ENCODE measurements at regions not wholly inside any gene's neighbourhood (a gene's known extent, or its start where the extent isn't known, plus 50 kb on each side); places are given as distances from the start of the nearest gene placed in this dataset.

DNA sequence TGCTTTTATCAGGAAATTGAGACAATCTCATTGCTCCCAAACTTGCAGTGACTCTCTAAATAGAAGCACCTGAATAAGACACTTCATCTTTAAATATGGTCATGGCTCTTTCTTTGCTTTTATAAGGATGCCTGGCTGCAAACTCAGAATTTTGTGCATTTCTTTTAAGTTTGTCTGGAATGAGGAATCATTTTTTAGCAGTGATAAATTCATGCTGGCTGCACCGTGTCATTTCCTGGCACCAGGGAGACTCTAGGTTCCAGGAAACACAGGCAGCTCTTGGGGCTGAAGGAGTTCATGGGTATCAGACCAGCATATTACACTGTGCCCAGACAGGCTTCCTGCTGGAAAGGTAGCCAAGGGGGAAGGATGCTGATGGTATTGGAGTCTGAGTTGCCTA lies 109.9 kb downstream of the NUDT12 start:
- Histone ChIP-seq H3F3A (ENCODE audit: low read depth) (no peaks in the 10 kb centered on the region), H3K9ac (ENCODE audit: low read depth, low read length, poor library complexity, severe bottlenecking) (no peak overlapping the region), H3K36me3 (ENCODE audit: insufficient read depth, low read length) (no peaks in the 10 kb centered on the region), H3K4me3 (ENCODE audit: low read length, poor library complexity, severe bottlenecking) (no peak overlapping the region), H3K9me3 (ENCODE audit: insufficient read depth, low read depth, low read length) (no peaks in the 10 kb centered on the region), H4K20me1 (ENCODE audit: insufficient read depth, low read length, poor library complexity, severe bottlenecking) (no peaks in the 10 kb centered on the region), H3K4me2 (ENCODE audit: low read depth, low read length, poor library complexity, severe bottlenecking) (no peak overlapping the region), H2AFZ (ENCODE audit: low read length) (no peak overlapping the region), H3K79me2 (ENCODE audit: insufficient read depth, low read length) (no peaks in the 10 kb centered on the region), H3K4me1 (ENCODE audit: insufficient read depth, low read length, poor library complexity, severe bottlenecking) (no peaks in the 10 kb centered on the region), H3K27me3 (ENCODE audit: insufficient read depth, low read length, poor library complexity, severe bottlenecking) (no peaks in the 10 kb centered on the region), H3K9me2 (replicated peaks; ENCODE audit: low read depth, low read length) (no peaks in the 10 kb centered on the region)
- no peak for TF ChIP-seq EZH2phosphoT487 (IDR thresholded peaks at IDR 0.05; ENCODE audit: borderline replicate concordance)
- TF ChIP-seq, protein P1, sequence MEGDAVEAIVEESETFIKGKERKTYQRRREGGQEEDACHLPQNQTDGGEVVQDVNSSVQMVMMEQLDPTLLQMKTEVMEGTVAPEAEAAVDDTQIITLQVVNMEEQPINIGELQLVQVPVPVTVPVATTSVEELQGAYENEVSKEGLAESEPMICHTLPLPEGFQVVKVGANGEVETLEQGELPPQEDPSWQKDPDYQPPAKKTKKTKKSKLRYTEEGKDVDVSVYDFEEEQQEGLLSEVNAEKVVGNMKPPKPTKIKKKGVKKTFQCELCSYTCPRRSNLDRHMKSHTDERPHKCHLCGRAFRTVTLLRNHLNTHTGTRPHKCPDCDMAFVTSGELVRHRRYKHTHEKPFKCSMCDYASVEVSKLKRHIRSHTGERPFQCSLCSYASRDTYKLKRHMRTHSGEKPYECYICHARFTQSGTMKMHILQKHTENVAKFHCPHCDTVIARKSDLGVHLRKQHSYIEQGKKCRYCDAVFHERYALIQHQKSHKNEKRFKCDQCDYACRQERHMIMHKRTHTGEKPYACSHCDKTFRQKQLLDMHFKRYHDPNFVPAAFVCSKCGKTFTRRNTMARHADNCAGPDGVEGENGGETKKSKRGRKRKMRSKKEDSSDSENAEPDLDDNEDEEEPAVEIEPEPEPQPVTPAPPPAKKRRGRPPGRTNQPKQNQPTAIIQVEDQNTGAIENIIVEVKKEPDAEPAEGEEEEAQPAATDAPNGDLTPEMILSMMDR (conservative IDR thresholded peaks at IDR 0.05; ENCODE audit: low read length), result no peak

DNA sequence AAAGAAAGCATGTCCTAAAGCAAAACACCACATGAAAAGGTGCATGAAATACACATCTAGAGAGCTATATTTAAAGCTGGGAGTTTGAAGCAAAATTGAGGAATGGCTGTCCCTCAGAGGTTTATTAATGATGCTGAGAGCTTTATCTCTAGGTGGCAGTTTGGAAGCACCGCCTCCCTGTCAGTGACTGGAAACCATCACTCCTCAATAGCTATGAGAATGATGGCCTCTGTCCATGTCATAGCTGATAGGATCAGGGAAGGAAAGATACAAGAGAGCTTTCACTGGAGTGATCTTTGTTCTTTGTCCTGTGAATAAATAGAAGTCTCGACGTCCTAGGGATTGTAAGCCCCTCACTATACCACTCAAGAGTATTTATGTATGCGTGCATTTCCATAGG lies 110.5 kb downstream of the NUDT12 start:
- H2AFZ ChIP-seq (ENCODE audit: low read length), result no peak overlapping the region
- TF ChIP-seq EZH2phosphoT487 (IDR thresholded peaks at IDR 0.05; ENCODE audit: borderline replicate concordance), result no peak
- TF ChIP-seq, protein P1 (conservative IDR thresholded peaks at IDR 0.05; ENCODE audit: low read length), result no peak
- no peaks in the 10 kb centered on the region for H3F3A ChIP-seq (ENCODE audit: low read depth)
- H3K4me3 ChIP-seq (ENCODE audit: low read length, poor library complexity, severe bottlenecking), result no peak overlapping the region
- no peaks in the 10 kb centered on the region for H3K27me3 ChIP-seq (ENCODE audit: insufficient read depth, low read length, poor library complexity, severe bottlenecking)
- no peaks in the 10 kb centered on the region for H3K36me3 ChIP-seq (ENCODE audit: insufficient read depth, low read length)
- no peak overlapping the region for H3K4me2 ChIP-seq (ENCODE audit: low read depth, low read length, poor library complexity, severe bottlenecking)
- no peaks in the 10 kb centered on the region for H4K20me1 ChIP-seq (ENCODE audit: insufficient read depth, low read length, poor library complexity, severe bottlenecking)
- no peaks in the 10 kb centered on the region for H3K79me2 ChIP-seq (ENCODE audit: insufficient read depth, low read length)
- H3K9me3 ChIP-seq (ENCODE audit: insufficient read depth, low read depth, low read length), result no peaks in the 10 kb centered on the region
- no peaks in the 10 kb centered on the region for H3K4me1 ChIP-seq (ENCODE audit: insufficient read depth, low read length, poor library complexity, severe bottlenecking)
- H3K9ac ChIP-seq (ENCODE audit: low read depth, low read length, poor library complexity, severe bottlenecking), result no peak overlapping the region
- no peaks in the 10 kb centered on the region for H3K9me2 ChIP-seq (replicated peaks; ENCODE audit: low read depth, low read length)

DNA sequence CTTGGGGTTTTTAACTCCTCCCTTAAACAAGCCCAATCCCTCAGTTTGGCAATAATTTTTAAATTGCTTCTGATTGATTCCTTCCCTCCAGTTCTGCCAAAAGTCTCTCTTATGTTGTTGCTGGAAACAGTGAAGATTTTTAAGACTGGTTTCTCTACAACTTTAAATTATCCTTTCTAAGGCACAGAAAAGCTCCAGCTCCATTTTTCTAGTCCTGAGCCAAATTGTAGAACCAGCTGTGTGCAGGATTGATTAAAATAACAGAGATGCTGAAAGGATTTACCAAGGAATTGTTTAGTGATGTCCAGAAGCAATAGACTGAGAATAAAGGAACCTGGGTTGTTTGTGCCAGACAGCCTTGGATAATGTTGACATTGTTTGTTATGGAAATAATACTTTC lies 111.3 kb downstream of the NUDT12 start:
- no peak for TF ChIP-seq EZH2phosphoT487 (IDR thresholded peaks at IDR 0.05; ENCODE audit: borderline replicate concordance)
- TF ChIP-seq, protein P1 (conservative IDR thresholded peaks at IDR 0.05; ENCODE audit: low read length), result no peak
- H4K20me1 ChIP-seq (ENCODE audit: insufficient read depth, low read length, poor library complexity, severe bottlenecking), result no peaks in the 10 kb centered on the region
- no peaks in the 10 kb centered on the region for H3F3A ChIP-seq (ENCODE audit: low read depth)
- H3K36me3 ChIP-seq (ENCODE audit: insufficient read depth, low read length), result no peaks in the 10 kb centered on the region
- H3K9me3 ChIP-seq (ENCODE audit: insufficient read depth, low read depth, low read length), result no peaks in the 10 kb centered on the region
- no peak overlapping the region for H3K9ac ChIP-seq (ENCODE audit: low read depth, low read length, poor library complexity, severe bottlenecking)
- H3K79me2 ChIP-seq (ENCODE audit: insufficient read depth, low read length), result no peaks in the 10 kb centered on the region
- H2AFZ ChIP-seq (ENCODE audit: low read length), result no peak overlapping the region
- H3K4me1 ChIP-seq (ENCODE audit: insufficient read depth, low read length, poor library complexity, severe bottlenecking), result no peaks in the 10 kb centered on the region
- no peaks in the 10 kb centered on the region for H3K9me2 ChIP-seq (replicated peaks; ENCODE audit: low read depth, low read length)
- no peak overlapping the region for H3K4me3 ChIP-seq (ENCODE audit: low read length, poor library complexity, severe bottlenecking)
- H3K4me2 ChIP-seq (ENCODE audit: low read depth, low read length, poor library complexity, severe bottlenecking), result no peak overlapping the region
- H3K27me3 ChIP-seq (ENCODE audit: insufficient read depth, low read length, poor library complexity, severe bottlenecking), result no peaks in the 10 kb centered on the region

All from Loucy (cell line).